ENCODE measurements at regions not wholly inside any gene's neighbourhood (a gene's known extent, or its start where the extent isn't known, plus 50 kb on each side); places are given as distances from the start of the nearest gene placed in this dataset.

DNA sequence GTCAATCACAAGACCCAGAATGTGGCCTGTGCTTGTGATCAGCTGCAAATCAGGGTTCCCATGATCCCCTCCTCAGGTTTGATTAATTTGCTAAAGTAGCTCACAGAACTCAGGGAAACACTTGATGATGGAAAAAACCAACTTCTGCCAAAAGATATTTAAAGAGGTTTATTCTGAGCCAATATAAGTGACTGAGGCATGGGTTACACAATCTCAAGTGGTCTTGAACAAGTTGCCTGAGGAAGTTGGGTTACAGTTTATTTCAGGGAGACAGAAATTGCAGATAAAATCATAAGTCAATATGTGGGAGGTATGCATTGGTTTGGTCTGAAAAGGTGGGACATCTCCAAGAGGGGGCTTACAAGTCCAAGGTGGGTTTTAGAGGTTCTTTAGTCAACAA, 243.1 kb downstream of the S1PR1 start:
- TF ChIP-seq, protein P1, sequence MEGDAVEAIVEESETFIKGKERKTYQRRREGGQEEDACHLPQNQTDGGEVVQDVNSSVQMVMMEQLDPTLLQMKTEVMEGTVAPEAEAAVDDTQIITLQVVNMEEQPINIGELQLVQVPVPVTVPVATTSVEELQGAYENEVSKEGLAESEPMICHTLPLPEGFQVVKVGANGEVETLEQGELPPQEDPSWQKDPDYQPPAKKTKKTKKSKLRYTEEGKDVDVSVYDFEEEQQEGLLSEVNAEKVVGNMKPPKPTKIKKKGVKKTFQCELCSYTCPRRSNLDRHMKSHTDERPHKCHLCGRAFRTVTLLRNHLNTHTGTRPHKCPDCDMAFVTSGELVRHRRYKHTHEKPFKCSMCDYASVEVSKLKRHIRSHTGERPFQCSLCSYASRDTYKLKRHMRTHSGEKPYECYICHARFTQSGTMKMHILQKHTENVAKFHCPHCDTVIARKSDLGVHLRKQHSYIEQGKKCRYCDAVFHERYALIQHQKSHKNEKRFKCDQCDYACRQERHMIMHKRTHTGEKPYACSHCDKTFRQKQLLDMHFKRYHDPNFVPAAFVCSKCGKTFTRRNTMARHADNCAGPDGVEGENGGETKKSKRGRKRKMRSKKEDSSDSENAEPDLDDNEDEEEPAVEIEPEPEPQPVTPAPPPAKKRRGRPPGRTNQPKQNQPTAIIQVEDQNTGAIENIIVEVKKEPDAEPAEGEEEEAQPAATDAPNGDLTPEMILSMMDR (IDR thresholded peaks at IDR 0.05), result no peak
- no peak for TF ChIP-seq POLR2A (IDR thresholded peaks at IDR 0.05)
